Liver (tissue), 8 donors: ENCODE measurements at regions not wholly inside any gene's neighbourhood (a gene's known extent, or its start where the extent isn't known, plus 50 kb on each side); places are given as distances from the start of the nearest gene placed in this dataset.

Source experiments
- DNase-seq: peaks from one replicate; pipeline ENCODE4 v3.0.0-alpha.2; 2017; ENCODE audit warnings: low spot score
- H3K27ac ChIP-seq, 2 donors: one replicate each; pipeline ENCODE4 v1.7.0; 2013; ENCODE audit warnings: inconsistent platforms in 2 of 2, low read length in 2 of 2, control low read depth in 1 of 2, low read depth in 1 of 2, mild to moderate bottlenecking in 1 of 2
- H3K27me3 ChIP-seq, 4 donors: one replicate each; pipeline versions ENCODE4 v1.6.1 to v1.7.0; 2013; ENCODE audit warnings: low read length in 3 of 4, inconsistent platforms in 1 of 4, mild to moderate bottlenecking in 1 of 4, moderate library complexity in 1 of 4; ENCODE audit not compliant: control insufficient read depth in 4 of 4, insufficient read depth in 4 of 4
- H3K36me3 ChIP-seq, 4 donors: one replicate each; pipeline versions ENCODE4 v1.6.1 to v1.7.0; 2013; ENCODE audit warnings: low read length in 3 of 4, mild to moderate bottlenecking in 3 of 4, low read depth in 1 of 4, moderate library complexity in 1 of 4; ENCODE audit not compliant: control insufficient read depth in 4 of 4, insufficient read depth in 3 of 4
- H3K4me1 ChIP-seq, 4 donors: one replicate each; pipeline versions ENCODE4 v1.6.1 to v1.7.0; 2013; ENCODE audit warnings: low read length in 3 of 4, mild to moderate bottlenecking in 3 of 4, moderate library complexity in 1 of 4; ENCODE audit not compliant: control insufficient read depth in 4 of 4, insufficient read depth in 4 of 4
- H3K4me3 ChIP-seq, 3 donors: one replicate each; pipeline versions ENCODE4 v1.6.1 to v1.7.0; 2013; ENCODE audit warnings: low read length in 3 of 3, control low read depth in 1 of 3, low read depth in 1 of 3, mild to moderate bottlenecking in 1 of 3
- H3K9ac ChIP-seq, 2 donors: one replicate each; pipeline ENCODE4 v1.7.0; 2013; ENCODE audit warnings: low read length in 2 of 2, mild to moderate bottlenecking in 2 of 2, moderate library complexity in 2 of 2, control low read depth in 1 of 2, low read depth in 1 of 2
- H3K9me3 ChIP-seq, 4 donors: one replicate each; pipeline versions ENCODE4 v1.6.1 to v1.7.0; 2013; ENCODE audit warnings: low read length in 3 of 4; ENCODE audit not compliant: control insufficient read depth in 4 of 4
- ATF3 ChIP-seq: IDR thresholded peaks from 2 replicates; pipeline ENCODE4 v1.6.1; 2016; ENCODE audit warnings: antibody characterized with exemption
- EGR1 ChIP-seq, 2 donors: IDR thresholded peaks; 2 replicates each; pipeline ENCODE4 v1.6.1; 2016 to 2018; ENCODE audit warnings: antibody characterized with exemption in 2 of 2, low read depth in 2 of 2
- FOXA1 ChIP-seq: IDR thresholded peaks from 2 replicates; pipeline ENCODE4 v1.6.1; 2016; ENCODE audit warnings: antibody characterized with exemption
- FOXA2 ChIP-seq: IDR thresholded peaks from 2 replicates; pipeline ENCODE4 v1.6.1; 2016; ENCODE audit warnings: antibody characterized with exemption
- GABPA ChIP-seq, 2 donors: IDR thresholded peaks in 1 of 2; conservative IDR thresholded peaks in 1 of 2; 2 replicates each; pipeline ENCODE4 v1.6.1; 2016; ENCODE audit warnings: antibody characterized with exemption in 2 of 2, mild to moderate bottlenecking in 1 of 2, moderate library complexity in 1 of 2
- HNF4A ChIP-seq, 2 donors: conservative IDR thresholded peaks; 2 replicates each; pipeline ENCODE4 v1.6.1; 2016; ENCODE audit warnings: antibody characterized with exemption in 2 of 2, mild to moderate bottlenecking in 2 of 2
- HNF4G ChIP-seq: IDR thresholded peaks from 2 replicates; pipeline ENCODE4 v1.6.1; 2016; ENCODE audit warnings: antibody characterized with exemption
- JUND ChIP-seq, 2 donors: IDR thresholded peaks; 2 replicates each; pipeline ENCODE4 v1.6.1; 2016; ENCODE audit warnings: antibody characterized with exemption in 2 of 2
- MAX ChIP-seq: IDR thresholded peaks from 2 replicates; pipeline ENCODE4 v1.6.1; 2016; ENCODE audit warnings: antibody characterized with exemption
- NR2F2 ChIP-seq: IDR thresholded peaks from 2 replicates; pipeline ENCODE4 v1.6.1; 2016; ENCODE audit warnings: antibody characterized with exemption
- RAD21 ChIP-seq, 2 donors: IDR thresholded peaks; 2 replicates each; pipeline ENCODE4 v1.6.1; 2016; ENCODE audit warnings: antibody characterized with exemption in 2 of 2, mild to moderate bottlenecking in 2 of 2
- REST ChIP-seq: IDR thresholded peaks from 2 replicates; pipeline ENCODE4 v1.6.1; 2016; ENCODE audit warnings: antibody characterized with exemption, mild to moderate bottlenecking
- RXRA ChIP-seq, 2 donors: IDR thresholded peaks; 2 replicates each; pipeline ENCODE4 v1.6.1; 2017 to 2018; ENCODE audit warnings: antibody characterized with exemption in 2 of 2, mild to moderate bottlenecking in 1 of 2
- SP1 ChIP-seq: IDR thresholded peaks from 2 replicates; pipeline ENCODE4 v1.6.1; 2018; ENCODE audit warnings: antibody characterized with exemption, mild to moderate bottlenecking
- TAF1 ChIP-seq: conservative IDR thresholded peaks from 2 replicates; pipeline ENCODE4 v1.6.1; 2016; ENCODE audit warnings: antibody characterized with exemption, mild to moderate bottlenecking
- YY1 ChIP-seq: IDR thresholded peaks from 2 replicates; pipeline ENCODE4 v1.6.1; 2016; ENCODE audit warnings: antibody characterized with exemption, mild to moderate bottlenecking
- WGBS: extraction: QIAGEN DNeasy Blood & Tissue Kit; methylation state at CpG from one replicate; pipeline ENCODE4 v1.1.7; 2013; 5-methylcytosine and 5-hydroxymethylcytosine counted together
- TF ChIP-seq, protein P1 (sequence below): fragments of 150-350 bp; IDR thresholded peaks from 2 replicates; pipeline ENCODE4 v1.5.1; 2017; ENCODE audit warnings: improper control_type of control experiment, low read depth, low read length; ENCODE audit not compliant: missing input control
- TF ChIP-seq, protein P2 (sequence below): IDR thresholded peaks from 2 replicates; pipeline ENCODE4 v1.6.1; 2016; ENCODE audit warnings: antibody characterized with exemption
- donor health status: healthy.
- donor health status: healthy.
- donor health status: healthy.
- donor health status: healthy.
- donor health status: healthy.

GRCh38 chr15:96181873-96182301 is 148.6 kb upstream of the NR2F2 start:
- Histone ChIP-seq H3K27ac (peak overlapping the region; percentile 15 to 65), H3K4me3 (peak overlapping the region in 1 of 3 donors; percentile 8), H3K9ac (no peak overlapping the region), H3K9me3 (no peaks in the 10 kb centered on the region), H3K36me3 (no peaks in the 10 kb centered on the region), H3K27me3 (no peaks in the 10 kb centered on the region), H3K4me1 (peaks cover 4 to 33% (median 25%) of the 10 kb centered on the region in 4 donors)
- TF ChIP-seq RAD21 (IDR thresholded peaks at IDR 0.05), result peak; percentile 37 to 60
- TF ChIP-seq TAF1, result no peak
- no peak for TF ChIP-seq MAX
- peak; percentile 64 for TF ChIP-seq SP1
- TF ChIP-seq GABPA (IDR thresholded peaks at IDR 0.05 in 1 of 2, conservative IDR thresholded peaks at IDR 0.05 in 1 of 2), result no peak
- peak; percentile 47 to 48 for TF ChIP-seq HNF4A (conservative IDR thresholded peaks at IDR 0.05)
- no peak for TF ChIP-seq HNF4G
- peak; percentile 16 for TF ChIP-seq REST
- TF ChIP-seq, protein P1, sequence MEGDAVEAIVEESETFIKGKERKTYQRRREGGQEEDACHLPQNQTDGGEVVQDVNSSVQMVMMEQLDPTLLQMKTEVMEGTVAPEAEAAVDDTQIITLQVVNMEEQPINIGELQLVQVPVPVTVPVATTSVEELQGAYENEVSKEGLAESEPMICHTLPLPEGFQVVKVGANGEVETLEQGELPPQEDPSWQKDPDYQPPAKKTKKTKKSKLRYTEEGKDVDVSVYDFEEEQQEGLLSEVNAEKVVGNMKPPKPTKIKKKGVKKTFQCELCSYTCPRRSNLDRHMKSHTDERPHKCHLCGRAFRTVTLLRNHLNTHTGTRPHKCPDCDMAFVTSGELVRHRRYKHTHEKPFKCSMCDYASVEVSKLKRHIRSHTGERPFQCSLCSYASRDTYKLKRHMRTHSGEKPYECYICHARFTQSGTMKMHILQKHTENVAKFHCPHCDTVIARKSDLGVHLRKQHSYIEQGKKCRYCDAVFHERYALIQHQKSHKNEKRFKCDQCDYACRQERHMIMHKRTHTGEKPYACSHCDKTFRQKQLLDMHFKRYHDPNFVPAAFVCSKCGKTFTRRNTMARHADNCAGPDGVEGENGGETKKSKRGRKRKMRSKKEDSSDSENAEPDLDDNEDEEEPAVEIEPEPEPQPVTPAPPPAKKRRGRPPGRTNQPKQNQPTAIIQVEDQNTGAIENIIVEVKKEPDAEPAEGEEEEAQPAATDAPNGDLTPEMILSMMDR, result no peak
- TF ChIP-seq EGR1 (IDR thresholded peaks at IDR 0.05; ENCODE audit: low read depth in 2 of 2), result no peak
- TF ChIP-seq, protein P2, sequence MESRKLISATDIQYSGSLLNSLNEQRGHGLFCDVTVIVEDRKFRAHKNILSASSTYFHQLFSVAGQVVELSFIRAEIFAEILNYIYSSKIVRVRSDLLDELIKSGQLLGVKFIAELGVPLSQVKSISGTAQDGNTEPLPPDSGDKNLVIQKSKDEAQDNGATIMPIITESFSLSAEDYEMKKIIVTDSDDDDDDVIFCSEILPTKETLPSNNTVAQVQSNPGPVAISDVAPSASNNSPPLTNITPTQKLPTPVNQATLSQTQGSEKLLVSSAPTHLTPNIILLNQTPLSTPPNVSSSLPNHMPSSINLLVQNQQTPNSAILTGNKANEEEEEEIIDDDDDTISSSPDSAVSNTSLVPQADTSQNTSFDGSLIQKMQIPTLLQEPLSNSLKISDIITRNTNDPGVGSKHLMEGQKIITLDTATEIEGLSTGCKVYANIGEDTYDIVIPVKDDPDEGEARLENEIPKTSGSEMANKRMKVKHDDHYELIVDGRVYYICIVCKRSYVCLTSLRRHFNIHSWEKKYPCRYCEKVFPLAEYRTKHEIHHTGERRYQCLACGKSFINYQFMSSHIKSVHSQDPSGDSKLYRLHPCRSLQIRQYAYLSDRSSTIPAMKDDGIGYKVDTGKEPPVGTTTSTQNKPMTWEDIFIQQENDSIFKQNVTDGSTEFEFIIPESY, result no peak
- TF ChIP-seq FOXA2, result no peak
- TF ChIP-seq JUND (IDR thresholded peaks at IDR 0.05), result peak; percentile 59 to 62
- peak; percentile 91 for TF ChIP-seq ATF3
- no peak for TF ChIP-seq FOXA1
- peak; percentile 70 for TF ChIP-seq YY1
- TF ChIP-seq RXRA (IDR thresholded peaks at IDR 0.05), result peak; percentile 46 to 55
- TF ChIP-seq NR2F2, result peak; percentile 34
- 29% methylated on average over 8 of the region's 8 CpGs for WGBS
- no peak for DNase-seq
